HepG2 (cell line): ENCODE measurements at regions not wholly inside any gene's neighbourhood (a gene's known extent, or its start where the extent isn't known, plus 50 kb on each side); places are given as distances from the start of the nearest gene placed in this dataset.

Source experiments
- CHD2 ChIP-seq: IDR thresholded peaks from 2 replicates; pipeline ENCODE4 v1.6.1; 2011; ENCODE audit warnings: low read depth, low read length, improper control_type of control experiment
- FOXA1 ChIP-seq, 2 experiments: fragments of 450-650 bp in 1 of 2; sonication (generic) in 1 of 2; formaldehyde crosslinking in 1 of 2; IDR thresholded peaks; 2 replicates each; pipeline versions ENCODE4 v1.4.0 to v1.6.1; 2016 to 2020; ENCODE audit warnings: missing genetic modification reagents in 1 of 2
- NFRKB ChIP-seq: fragments of 450-650 bp; IDR thresholded peaks from 2 replicates; pipeline ENCODE4 v1.6.1; 2017
- POLR2A ChIP-seq, 2 experiments: IDR thresholded peaks; 2 replicates each; pipeline ENCODE4 v1.6.1; 2011; ENCODE audit warnings: low read depth in 2 of 2, low read length in 2 of 2, mild to moderate bottlenecking in 1 of 2, moderate library complexity in 1 of 2; ENCODE audit not compliant: insufficient read depth in 1 of 2
- SIN3A ChIP-seq: IDR thresholded peaks from 2 replicates; pipeline ENCODE4 v1.6.1; 2011; ENCODE audit warnings: low read depth, mild to moderate bottlenecking, control low read depth, low read length, borderline replicate concordance
- SMAD1 ChIP-seq: sonication (generic); formaldehyde crosslinking; IDR thresholded peaks from 2 replicates; pipeline ENCODE4 v1.4.0; 2020; ENCODE audit warnings: missing genetic modification reagents, low read depth, mild to moderate bottlenecking, borderline replicate concordance
- ZKSCAN8 ChIP-seq: IDR thresholded peaks from 2 replicates; pipeline ENCODE4 v1.6.1; 2016; ENCODE audit warnings: borderline replicate concordance, missing genetic modification reagents, missing compliant biosample characterization
- ZNF580 ChIP-seq: IDR thresholded peaks from 2 replicates; pipeline ENCODE4 v1.6.1; 2016; ENCODE audit warnings: low read depth, borderline replicate concordance
- ZNF768 ChIP-seq: sonication (generic); formaldehyde crosslinking; IDR thresholded peaks from 2 replicates; pipeline ENCODE4 v1.4.0; 2020; ENCODE audit warnings: missing genetic modification reagents
- TF ChIP-seq, protein P1 (sequence below): sonication (generic); formaldehyde crosslinking; IDR thresholded peaks from 2 replicates; pipeline ENCODE4 v1.4.0; 2020; ENCODE audit warnings: missing genetic modification reagents, borderline replicate concordance

- TF ChIP-seq, protein P1, sequence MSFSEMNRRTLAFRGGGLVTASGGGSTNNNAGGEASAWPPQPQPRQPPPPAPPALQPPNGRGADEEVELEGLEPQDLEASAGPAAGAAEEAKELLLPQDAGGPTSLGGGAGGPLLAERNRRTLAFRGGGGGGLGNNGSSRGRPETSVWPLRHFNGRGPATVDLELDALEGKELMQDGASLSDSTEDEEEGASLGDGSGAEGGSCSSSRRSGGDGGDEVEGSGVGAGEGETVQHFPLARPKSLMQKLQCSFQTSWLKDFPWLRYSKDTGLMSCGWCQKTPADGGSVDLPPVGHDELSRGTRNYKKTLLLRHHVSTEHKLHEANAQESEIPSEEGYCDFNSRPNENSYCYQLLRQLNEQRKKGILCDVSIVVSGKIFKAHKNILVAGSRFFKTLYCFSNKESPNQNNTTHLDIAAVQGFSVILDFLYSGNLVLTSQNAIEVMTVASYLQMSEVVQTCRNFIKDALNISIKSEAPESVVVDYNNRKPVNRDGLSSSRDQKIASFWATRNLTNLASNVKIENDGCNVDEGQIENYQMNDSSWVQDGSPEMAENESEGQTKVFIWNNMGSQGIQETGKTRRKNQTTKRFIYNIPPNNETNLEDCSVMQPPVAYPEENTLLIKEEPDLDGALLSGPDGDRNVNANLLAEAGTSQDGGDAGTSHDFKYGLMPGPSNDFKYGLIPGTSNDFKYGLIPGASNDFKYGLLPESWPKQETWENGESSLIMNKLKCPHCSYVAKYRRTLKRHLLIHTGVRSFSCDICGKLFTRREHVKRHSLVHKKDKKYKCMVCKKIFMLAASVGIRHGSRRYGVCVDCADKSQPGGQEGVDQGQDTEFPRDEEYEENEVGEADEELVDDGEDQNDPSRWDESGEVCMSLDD (CRISPR knock-in tag), result no peak
- no peak for TF ChIP-seq SIN3A
- no peak for TF ChIP-seq ZNF580 (CRISPR knock-in tag)
- TF ChIP-seq SMAD1 (CRISPR knock-in tag), result no peak
- no peak for TF ChIP-seq FOXA1 (IDR thresholded peaks at IDR 0.05)
- no peak for TF ChIP-seq FOXA1 (CRISPR knock-in tag; IDR thresholded peaks at IDR 0.05)
- no peak for TF ChIP-seq NFRKB
- no peak for TF ChIP-seq CHD2
- TF ChIP-seq POLR2A (IDR thresholded peaks at IDR 0.05; ENCODE audit: insufficient read depth in 1 of 2, low read depth in 2 of 2, low read length in 2 of 2), result no peak
- no peak for TF ChIP-seq ZNF768 (CRISPR knock-in tag)
- TF ChIP-seq ZKSCAN8, result no peak
Measured at GRCh38 chr9:1723522-1724015, 291.6 kb upstream of the SMARCA2 start.
